ENCODE measurements at regions not wholly inside any gene's neighbourhood (a gene's known extent, or its start where the extent isn't known, plus 50 kb on each side); places are given as distances from the start of the nearest gene placed in this dataset.

GRCh38 chr2:129565551-129566109 is 413.8 kb upstream of the RAB6C start:
- TF ChIP-seq CTCF (IDR thresholded peaks at IDR 0.05; ENCODE audit: low read depth, low read length) = no peak
- TF ChIP-seq EZH2phosphoT487 (IDR thresholded peaks at IDR 0.05; ENCODE audit: low read depth) = no peak
